AG04449 (cell line): ENCODE measurements at regions not wholly inside any gene's neighbourhood (a gene's known extent, or its start where the extent isn't known, plus 50 kb on each side); places are given as distances from the start of the nearest gene placed in this dataset.

ENCODE experiments used
- CTCF ChIA-PET: fragments of 350-600 bp; formaldehyde crosslinking; extraction: SDS; loops from one replicate; lab custom pipeline; 2021; ENCODE audit warnings: antibody characterized with exemption; lab: Yijun Ruan, JAX
- POLR2A ChIA-PET: fragments of 400-600, 350-600 bp; formaldehyde crosslinking; extraction: SDS; loops from one replicate; lab custom pipeline; 2020; ENCODE audit warnings: antibody characterized with exemption, inconsistent platforms; lab: Yijun Ruan, JAX
- DNase-seq: peaks from one replicate; pipeline ENCODE4 v3.0.0-alpha.2; 2010; ENCODE audit warnings: low read depth, low spot score
- H3K4me3 ChIP-seq: 2 replicates; pipeline ENCODE4 v1.5.1; 2011; ENCODE audit warnings: low read depth, mild to moderate bottlenecking, control low read depth, low read length
- CTCF ChIP-seq: IDR thresholded peaks from one replicate; pipeline ENCODE4 v1.5.1; 2011; ENCODE audit warnings: mild to moderate bottlenecking, moderate library complexity, low read length, control low read depth, inconsistent platforms; ENCODE audit not compliant: insufficient read depth; ENCODE audit errors: missing control alignments

GRCh38 chr3:69538281-69538680, 152.4 kb upstream of the FRMD4B start:
- POLR2A ChIA-PET = no interaction called here

GRCh38 chr3:69536306-69537020, 150.6 kb upstream of the FRMD4B start:
- POLR2A ChIA-PET = no interaction called here
- H3K4me3 ChIP-seq = no peak overlapping the region
- CTCF ChIA-PET = no interaction called here
- no peak for DNase-seq
- no peak for TF ChIP-seq CTCF

More at GRCh38 chr3:69538281-69538680, 152.4 kb upstream of the FRMD4B start:
- no peak for TF ChIP-seq CTCF
- no peak for DNase-seq
- no peak overlapping the region for H3K4me3 ChIP-seq
- CTCF ChIA-PET = no interaction called here

GRCh38 chr3:69535613-69536012, 149.7 kb upstream of the FRMD4B start:
- no peak overlapping the region for H3K4me3 ChIP-seq
- no peak for DNase-seq
- no peak for TF ChIP-seq CTCF
- CTCF ChIA-PET = no interaction called here
- POLR2A ChIA-PET = no interaction called here

- H3K4me3 ChIP-seq = no peak overlapping the region
- DNase-seq = no peak
- ChIA-PET POLR2A (no interaction called here), CTCF (no interaction called here)
- TF ChIP-seq CTCF = no peak
Observed at GRCh38 chr3:69532547-69533224, 146.8 kb upstream of the FRMD4B start.

GRCh38 chr3:69531576-69532546, 146.0 kb upstream of the FRMD4B start:
- TF ChIP-seq CTCF = no peak
- ChIA-PET POLR2A (no interaction called here), CTCF (no interaction called here)
- no peak for DNase-seq
- H3K4me3 ChIP-seq = no peak overlapping the region
